Esophagus muscularis mucosa (tissue), 3 donors: ENCODE measurements at regions not wholly inside any gene's neighbourhood (a gene's known extent, or its start where the extent isn't known, plus 50 kb on each side); places are given as distances from the start of the nearest gene placed in this dataset.

Experiments used
- POLR2A ChIP-seq: fragments of 450-650 bp; IDR thresholded peaks from one replicate; pipeline ENCODE4 v1.6.1; 2017; ENCODE audit warnings: antibody characterized with exemption, moderate library complexity, mild to moderate bottlenecking, low read depth
- TF ChIP-seq, protein P1 (sequence below), 3 experiments: fragments of 200-600 bp in 2 of 3; fragments of 450-650 bp in 1 of 3; sonication (generic) in 2 of 3; IDR thresholded peaks; one replicate each; pipeline ENCODE4 v1.5.1; 2017 to 2019; ENCODE audit warnings: antibody characterized with exemption in 3 of 3, mild to moderate bottlenecking in 2 of 3, moderate library complexity in 1 of 3

DNA sequence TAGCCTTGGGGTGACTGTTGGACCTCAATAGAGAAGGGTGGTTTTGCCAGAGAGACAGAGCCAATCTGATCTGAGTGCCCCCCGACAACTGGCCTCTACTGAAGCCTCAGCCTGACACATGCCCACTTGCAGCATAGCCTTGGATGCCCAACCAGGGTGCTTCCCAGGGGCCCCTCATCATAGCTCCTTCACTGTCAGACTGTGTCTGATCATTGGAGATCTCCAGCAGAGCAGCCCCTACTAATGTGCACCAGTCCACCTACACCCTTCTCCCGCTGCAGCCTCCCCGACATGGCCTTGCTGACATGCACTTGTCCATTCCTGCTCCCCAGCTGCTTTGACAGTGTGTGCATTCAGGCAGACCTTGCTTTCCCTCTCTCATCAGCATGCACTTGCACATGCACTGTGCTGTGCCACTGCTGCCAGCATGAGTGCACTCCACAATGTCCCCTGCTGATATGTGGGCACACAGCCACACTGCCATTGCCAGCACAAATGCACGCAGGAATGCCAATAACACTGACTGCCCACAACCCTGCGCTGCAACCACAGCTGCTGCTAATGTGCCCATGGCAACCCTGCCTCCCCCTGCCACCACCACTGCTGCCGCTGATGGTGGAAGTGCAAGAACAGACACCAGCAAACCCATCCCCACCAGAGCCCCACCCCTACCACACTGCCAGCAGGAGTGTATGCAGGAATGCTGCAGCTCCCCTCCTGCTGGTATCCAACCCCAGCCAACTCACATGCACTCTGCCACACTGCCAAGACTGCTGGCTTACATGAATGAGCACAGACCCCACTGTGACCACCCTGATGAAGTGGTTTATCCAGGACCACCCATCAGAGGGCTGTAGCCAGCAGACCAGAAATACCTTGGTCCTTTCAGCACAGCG lies 68.1 kb upstream of the ZMAT1 start:
- TF ChIP-seq, protein P1, sequence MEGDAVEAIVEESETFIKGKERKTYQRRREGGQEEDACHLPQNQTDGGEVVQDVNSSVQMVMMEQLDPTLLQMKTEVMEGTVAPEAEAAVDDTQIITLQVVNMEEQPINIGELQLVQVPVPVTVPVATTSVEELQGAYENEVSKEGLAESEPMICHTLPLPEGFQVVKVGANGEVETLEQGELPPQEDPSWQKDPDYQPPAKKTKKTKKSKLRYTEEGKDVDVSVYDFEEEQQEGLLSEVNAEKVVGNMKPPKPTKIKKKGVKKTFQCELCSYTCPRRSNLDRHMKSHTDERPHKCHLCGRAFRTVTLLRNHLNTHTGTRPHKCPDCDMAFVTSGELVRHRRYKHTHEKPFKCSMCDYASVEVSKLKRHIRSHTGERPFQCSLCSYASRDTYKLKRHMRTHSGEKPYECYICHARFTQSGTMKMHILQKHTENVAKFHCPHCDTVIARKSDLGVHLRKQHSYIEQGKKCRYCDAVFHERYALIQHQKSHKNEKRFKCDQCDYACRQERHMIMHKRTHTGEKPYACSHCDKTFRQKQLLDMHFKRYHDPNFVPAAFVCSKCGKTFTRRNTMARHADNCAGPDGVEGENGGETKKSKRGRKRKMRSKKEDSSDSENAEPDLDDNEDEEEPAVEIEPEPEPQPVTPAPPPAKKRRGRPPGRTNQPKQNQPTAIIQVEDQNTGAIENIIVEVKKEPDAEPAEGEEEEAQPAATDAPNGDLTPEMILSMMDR (IDR thresholded peaks at IDR 0.05), result no peak
- no peak for TF ChIP-seq POLR2A
